NB4 (cell line): ENCODE measurements at regions not wholly inside any gene's neighbourhood (a gene's known extent, or its start where the extent isn't known, plus 50 kb on each side); places are given as distances from the start of the nearest gene placed in this dataset.

Source experiments
- DNase-seq: peaks from one replicate; pipeline ENCODE4 v3.0.0; 2010; ENCODE audit warnings: low read depth
- H3K4me3 ChIP-seq: one replicate; pipeline ENCODE4 v1.5.1; 2011; ENCODE audit warnings: mild to moderate bottlenecking, low read depth, low read length, moderate library complexity
- CTCF ChIP-seq: IDR thresholded peaks from one replicate; pipeline ENCODE4 v1.5.1; 2012; ENCODE audit warnings: low read depth, low read length
- MAX ChIP-seq: IDR thresholded peaks from 2 replicates; pipeline ENCODE4 v1.6.1; 2011; ENCODE audit warnings: low read depth, low read length
- MYC ChIP-seq: IDR thresholded peaks from 2 replicates; pipeline ENCODE4 v1.6.1; 2011; ENCODE audit warnings: low read depth, low read length
- POLR2A ChIP-seq: IDR thresholded peaks from 2 replicates; pipeline ENCODE4 v1.6.1; 2011; ENCODE audit warnings: mild to moderate bottlenecking; ENCODE audit not compliant: insufficient read length; ENCODE audit errors: extremely low read depth

- TF ChIP-seq CTCF (no peak), MYC (no peak)
- H3K4me3 ChIP-seq = no peak overlapping the region
Observed at GRCh38 chr20:51961964-51962761, 159.8 kb upstream of the SALL4 start.

GRCh38 chr20:51960047-51960675 lies 157.8 kb upstream of the SALL4 start:
- TF ChIP-seq MAX (no peak), POLR2A (no peak), CTCF (no peak), MYC (no peak)
- no peak overlapping the region for H3K4me3 ChIP-seq
- no peak for DNase-seq

More at GRCh38 chr20:51961964-51962761, 159.8 kb upstream of the SALL4 start:
- no peak for DNase-seq

GRCh38 chr20:51959066-51959542 lies 156.8 kb upstream of the SALL4 start:
- no peak for DNase-seq
- TF ChIP-seq MAX = no peak
- no peak for TF ChIP-seq POLR2A
- no peak for TF ChIP-seq MYC
- no peak overlapping the region for H3K4me3 ChIP-seq

GRCh38 chr20:51958099-51959065 lies 156.1 kb upstream of the SALL4 start:
- DNase-seq = no peak
- TF ChIP-seq MAX (no peak), POLR2A (no peak), MYC (no peak), CTCF (no peak)
- H3K4me3 ChIP-seq = no peak overlapping the region

- TF ChIP-seq MAX (no peak), POLR2A (no peak), MYC (no peak)
- no peak overlapping the region for H3K4me3 ChIP-seq
Observed at GRCh38 chr20:51955756-51956155, 153.4 kb upstream of the SALL4 start.

GRCh38 chr20:51953731-51954340 lies 151.5 kb upstream of the SALL4 start:
- no peak for DNase-seq
- no peak overlapping the region for H3K4me3 ChIP-seq
- TF ChIP-seq MAX = no peak
- TF ChIP-seq POLR2A = no peak
- no peak for TF ChIP-seq MYC
- TF ChIP-seq CTCF = no peak

More at GRCh38 chr20:51955756-51956155, 153.4 kb upstream of the SALL4 start:
- DNase-seq = no peak
